ENCODE measurements at regions not wholly inside any gene's neighbourhood (a gene's known extent, or its start where the extent isn't known, plus 50 kb on each side); places are given as distances from the start of the nearest gene placed in this dataset.
"Not testable (repeated sequence)": the region's sequence is repeated elsewhere in the genome, so short reads cannot be mapped to it uniquely, and the experiment has no call there.

- Mint-ChIP-seq H3K4me1 (ENCODE audit: low read depth in 2 of 2) (no peaks in the 10 kb centered on the region), H3K9me3 (peaks cover 7% of the 10 kb centered on the region), H3K4me3 (no peak overlapping the region), H3K27ac (no peak overlapping the region), H3K27me3 (no peaks in the 10 kb centered on the region), H3K36me3 (no peaks in the 10 kb centered on the region)
- no peak for ATAC-seq
- DNase-seq (ENCODE audit: low spot score) = no peak
These were observed 416.1 kb upstream of the CNTNAP2 start for GRCh38 chr7:145700488-145700887.

- Mint-ChIP-seq H3K4me1 (ENCODE audit: low read depth in 2 of 2) (no peaks in the 10 kb centered on the region), H3K27me3 (no peaks in the 10 kb centered on the region), H3K36me3 (no peaks in the 10 kb centered on the region), H3K27ac (no peak overlapping the region), H3K4me3 (no peak overlapping the region), H3K9me3 (peaks cover 4% of the 10 kb centered on the region)
- ATAC-seq (no peak), DNase-seq (ENCODE audit: low spot score) (no peak)
These were observed 417.9 kb upstream of the CNTNAP2 start for GRCh38 chr7:145698526-145699262.

GRCh38 chr7:145697412-145698107, 419.0 kb upstream of the CNTNAP2 start:
- ATAC-seq = not testable (repeated sequence)

GRCh38 chr7:145696071-145696470, 420.5 kb upstream of the CNTNAP2 start:
- no peak overlapping the region for H3K4me3 Mint-ChIP-seq

More at GRCh38 chr7:145697412-145698107, 419.0 kb upstream of the CNTNAP2 start:
- H3K4me3 Mint-ChIP-seq; H3K27ac Mint-ChIP-seq; H3K27me3 Mint-ChIP-seq; H3K9me3 Mint-ChIP-seq; H3K36me3 Mint-ChIP-seq; H3K4me1 Mint-ChIP-seq (ENCODE audit: low read depth in 2 of 2); DNase-seq (ENCODE audit: low spot score): not testable (repeated sequence)

GRCh38 chr7:145692237-145692950, 424.2 kb upstream of the CNTNAP2 start:
- ATAC-seq (no peak), DNase-seq (ENCODE audit: low spot score) (no peak)
- no peaks in the 10 kb centered on the region for H3K4me1 Mint-ChIP-seq (ENCODE audit: low read depth in 2 of 2)
- H3K9me3 Mint-ChIP-seq = peaks cover 7% of the 10 kb centered on the region
- H3K4me3 Mint-ChIP-seq = no peak overlapping the region
- no peak overlapping the region for H3K27ac Mint-ChIP-seq
- H3K36me3 Mint-ChIP-seq = no peaks in the 10 kb centered on the region
- no peaks in the 10 kb centered on the region for H3K27me3 Mint-ChIP-seq

More at GRCh38 chr7:145696071-145696470, 420.5 kb upstream of the CNTNAP2 start:
- Mint-ChIP-seq H3K9me3 (peaks cover 4% of the 10 kb centered on the region), H3K36me3 (no peaks in the 10 kb centered on the region), H3K27ac (no peak overlapping the region), H3K27me3 (no peaks in the 10 kb centered on the region), H3K4me1 (ENCODE audit: low read depth in 2 of 2) (no peaks in the 10 kb centered on the region)
- ATAC-seq (no peak), DNase-seq (ENCODE audit: low spot score) (no peak)

- peaks cover 7% of the 10 kb centered on the region for H3K9me3 Mint-ChIP-seq
- no peak overlapping the region for H3K4me3 Mint-ChIP-seq
- DNase-seq (ENCODE audit: low spot score) (no peak), ATAC-seq (no peak)
- no peaks in the 10 kb centered on the region for H3K4me1 Mint-ChIP-seq (ENCODE audit: low read depth in 2 of 2)
- no peaks in the 10 kb centered on the region for H3K27me3 Mint-ChIP-seq
- no peak overlapping the region for H3K27ac Mint-ChIP-seq
- peaks cover 3% of the 10 kb centered on the region for H3K36me3 Mint-ChIP-seq
These were observed 425.2 kb upstream of the CNTNAP2 start for GRCh38 chr7:145691377-145691914.

- Mint-ChIP-seq H3K4me3 (no peak overlapping the region), H3K27ac (no peak overlapping the region), H3K36me3 (peaks cover 9% of the 10 kb centered on the region), H3K9me3 (peaks cover 29% of the 10 kb centered on the region), H3K4me1 (ENCODE audit: low read depth in 2 of 2) (no peaks in the 10 kb centered on the region), H3K27me3 (no peaks in the 10 kb centered on the region)
- DNase-seq (ENCODE audit: low spot score) = no peak
- no peak for ATAC-seq
These were observed 435.0 kb upstream of the CNTNAP2 start for GRCh38 chr7:145681646-145682045.

- Mint-ChIP-seq H3K27me3 (no peaks in the 10 kb centered on the region), H3K27ac (no peak overlapping the region), H3K36me3 (peaks cover 4% of the 10 kb centered on the region), H3K9me3 (peaks cover 29% of the 10 kb centered on the region), H3K4me3 (no peak overlapping the region), H3K4me1 (ENCODE audit: low read depth in 2 of 2) (no peaks in the 10 kb centered on the region)
- no peak for ATAC-seq
- no peak for DNase-seq (ENCODE audit: low spot score)
These were observed 435.4 kb upstream of the CNTNAP2 start for GRCh38 chr7:145681159-145681558.

- no peaks in the 10 kb centered on the region for H3K27me3 Mint-ChIP-seq
- H3K36me3 Mint-ChIP-seq = peaks cover 28% of the 10 kb centered on the region
- no peak overlapping the region for H3K27ac Mint-ChIP-seq
- H3K4me1 Mint-ChIP-seq (ENCODE audit: low read depth in 2 of 2) = no peaks in the 10 kb centered on the region
- H3K9me3 Mint-ChIP-seq = peaks cover 34% of the 10 kb centered on the region
- DNase-seq (ENCODE audit: low spot score) (no peak), ATAC-seq (no peak)
- no peak overlapping the region for H3K4me3 Mint-ChIP-seq
These were observed 450.9 kb upstream of the CNTNAP2 start for GRCh38 chr7:145665499-145666258.

GRCh38 chr7:145655666-145656065, 460.9 kb upstream of the CNTNAP2 start:
- Mint-ChIP-seq H3K27ac (no peak overlapping the region), H3K4me1 (ENCODE audit: low read depth in 2 of 2) (no peaks in the 10 kb centered on the region), H3K27me3 (no peaks in the 10 kb centered on the region), H3K4me3 (no peak overlapping the region), H3K36me3 (peaks cover 15% of the 10 kb centered on the region), H3K9me3 (peaks cover 9% of the 10 kb centered on the region)
- DNase-seq (ENCODE audit: low spot score) (no peak), ATAC-seq (no peak)

- ATAC-seq = no peak
- H3K27me3 Mint-ChIP-seq = no peaks in the 10 kb centered on the region
- H3K4me3 Mint-ChIP-seq = no peak overlapping the region
- peaks cover 25% of the 10 kb centered on the region for H3K9me3 Mint-ChIP-seq
- H3K4me1 Mint-ChIP-seq (ENCODE audit: low read depth in 2 of 2) = no peaks in the 10 kb centered on the region
- H3K36me3 Mint-ChIP-seq = no peaks in the 10 kb centered on the region
- DNase-seq (ENCODE audit: low spot score) = no peak
- H3K27ac Mint-ChIP-seq = no peak overlapping the region
These were observed 471.5 kb upstream of the CNTNAP2 start for GRCh38 chr7:145645135-145645515.

GRCh38 chr7:145644426-145645134, 472.0 kb upstream of the CNTNAP2 start:
- DNase-seq (ENCODE audit: low spot score) = no peak
- H3K4me1 Mint-ChIP-seq (ENCODE audit: low read depth in 2 of 2) = no peaks in the 10 kb centered on the region
- no peak overlapping the region for H3K27ac Mint-ChIP-seq
- no peak overlapping the region for H3K4me3 Mint-ChIP-seq
- no peaks in the 10 kb centered on the region for H3K36me3 Mint-ChIP-seq
- H3K27me3 Mint-ChIP-seq = no peaks in the 10 kb centered on the region
- peaks cover 24% of the 10 kb centered on the region for H3K9me3 Mint-ChIP-seq
- no peak for ATAC-seq

- Mint-ChIP-seq H3K27me3 (no peaks in the 10 kb centered on the region), H3K4me3 (no peak overlapping the region), H3K36me3 (no peaks in the 10 kb centered on the region), H3K4me1 (ENCODE audit: low read depth in 2 of 2) (no peaks in the 10 kb centered on the region), H3K27ac (no peak overlapping the region), H3K9me3 (peaks cover 27% of the 10 kb centered on the region)
- no peak for ATAC-seq
- no peak for DNase-seq (ENCODE audit: low spot score)
These were observed 472.6 kb upstream of the CNTNAP2 start for GRCh38 chr7:145643981-145644380.

Measured in natural killer cell treated with Interleukin-12 subunit alpha and Interleukin-12 subunit beta and Interleukin-15 and Interleukin-18, amount 100 ng/mL, for 72 hours (primary cell).